ENCODE measurements at regions not wholly inside any gene's neighbourhood (a gene's known extent, or its start where the extent isn't known, plus 50 kb on each side); places are given as distances from the start of the nearest gene placed in this dataset.

GRCh38 chr7:106460792-106461254, 176.0 kb upstream of the NAMPT start:
- H3K27me3 ChIP-seq (ENCODE audit: control insufficient read depth, insufficient read depth, low read length): no peaks in the 10 kb centered on the region
- peaks cover 2% of the 10 kb centered on the region; the same call in 1 of the 2 replicates for H3K9me3 ChIP-seq (ENCODE audit: control insufficient read depth, insufficient read depth, low read length)
- TF ChIP-seq CTCF (IDR thresholded peaks at IDR 0.05; ENCODE audit: low read depth, low read length): no peak
- no peak overlapping the region for H3K4me3 ChIP-seq (ENCODE audit: low read depth, low read length)
- POLR2A ChIA-PET: interaction anchor here (0.7 kb wide), 1 partner anchor 182 kb away, joined by 11 read pairs; no protein-coding TSS in a partner anchor
- DNase-seq (ENCODE audit: low read depth, low spot score): no peak
- CTCF ChIA-PET: interaction anchor here (0.6 to 7.2 kb wide), 3 partner anchors 11 to 286 kb away, joined by 3 to 287 read pairs (median 5); no protein-coding TSS in a partner anchor
- no peak overlapping the region for H3K27ac ChIP-seq (ENCODE audit: low read depth, low read length)

GRCh38 chr7:106459397-106460072, 174.8 kb upstream of the NAMPT start:
- H3K9me3 ChIP-seq (ENCODE audit: control insufficient read depth, insufficient read depth, low read length): peaks cover 2% of the 10 kb centered on the region; the same call in 1 of the 2 replicates
- no peaks in the 10 kb centered on the region for H3K27me3 ChIP-seq (ENCODE audit: control insufficient read depth, insufficient read depth, low read length)
- no peak overlapping the region for H3K27ac ChIP-seq (ENCODE audit: low read depth, low read length)
- no peak for DNase-seq (ENCODE audit: low read depth, low spot score)
- ChIA-PET POLR2A (no interaction called here), CTCF (interaction anchor here (1.1 to 2.5 kb wide), 2 partner anchors 283 to 293 kb away, joined by 3 to 10 read pairs; no protein-coding TSS in a partner anchor)
- TF ChIP-seq CTCF (IDR thresholded peaks at IDR 0.05; ENCODE audit: low read depth, low read length): no peak
- H3K4me3 ChIP-seq (ENCODE audit: low read depth, low read length): no peak overlapping the region

GRCh38 chr7:106457678-106458077, 172.9 kb upstream of the NAMPT start:
- Histone ChIP-seq H3K4me3 (ENCODE audit: low read depth, low read length) (no peak overlapping the region), H3K27me3 (ENCODE audit: control insufficient read depth, insufficient read depth, low read length) (no peaks in the 10 kb centered on the region), H3K9me3 (ENCODE audit: control insufficient read depth, insufficient read depth, low read length) (peaks cover 2% of the 10 kb centered on the region; the same call in 1 of the 2 replicates), H3K27ac (ENCODE audit: low read depth, low read length) (no peak overlapping the region)
- POLR2A ChIA-PET: no interaction called here
- CTCF ChIA-PET: interaction anchor here (2.5 kb wide), 1 partner anchor 281 kb away, joined by 10 read pairs; no protein-coding TSS in a partner anchor
- DNase-seq (ENCODE audit: low read depth, low spot score): no peak
- TF ChIP-seq CTCF (IDR thresholded peaks at IDR 0.05; ENCODE audit: low read depth, low read length): no peak

- CTCF ChIA-PET: no interaction called here
- POLR2A ChIA-PET: no interaction called here
- no peak for TF ChIP-seq CTCF (IDR thresholded peaks at IDR 0.05; ENCODE audit: low read depth, low read length)
- H3K9me3 ChIP-seq (ENCODE audit: control insufficient read depth, insufficient read depth, low read length): peaks cover 2% of the 10 kb centered on the region; the same call in 1 of the 2 replicates
- no peaks in the 10 kb centered on the region for H3K27me3 ChIP-seq (ENCODE audit: control insufficient read depth, insufficient read depth, low read length)
- H3K4me3 ChIP-seq (ENCODE audit: low read depth, low read length): no peak overlapping the region
- no peak for DNase-seq (ENCODE audit: low read depth, low spot score)
- no peak overlapping the region for H3K27ac ChIP-seq (ENCODE audit: low read depth, low read length)
Measured at GRCh38 chr7:106456329-106456728, 171.5 kb upstream of the NAMPT start.

Measured in AG04450 (cell line).